Brain microvascular endothelial cell (primary cell): ENCODE measurements at regions not wholly inside any gene's neighbourhood (a gene's known extent, or its start where the extent isn't known, plus 50 kb on each side); places are given as distances from the start of the nearest gene placed in this dataset.
"Not testable (repeated sequence)": the region's sequence is repeated elsewhere in the genome, so short reads cannot be mapped to it uniquely, and the experiment has no call there.

Experiments
- DNase-seq: peaks from one replicate; pipeline ENCODE4 v3.0.0-alpha.2; 2020
- H3K27ac ChIP-seq: fragments of 250-450 bp; sonication (Bioruptor Pico); 2 replicates; pipeline ENCODE4 v1.5.1; 2020; ENCODE audit warnings: mild to moderate bottlenecking, moderate library complexity
- H3K27me3 ChIP-seq: fragments of 250-450 bp; sonication (Bioruptor Pico); replicated peaks from 2 replicates; pipeline ENCODE4 v1.5.1; 2020; ENCODE audit warnings: mild to moderate bottlenecking
- H3K36me3 ChIP-seq: fragments of 250-450 bp; sonication (Bioruptor Pico); replicated peaks from 2 replicates; pipeline ENCODE4 v1.5.1; 2020; ENCODE audit warnings: mild to moderate bottlenecking
- H3K4me3 ChIP-seq: 2 replicates; pipeline ENCODE4 v1.5.1; 2011; ENCODE audit warnings: low read depth, mild to moderate bottlenecking, control low read depth, low read length, moderate library complexity
- in situ Hi-C: cut with HindIII; loops from 2 replicates; pipeline ENCODE4 v1.10.0; 2017; ENCODE audit warnings: low sequenced_read_pairs, low pct_ligation_motif_present
- TF ChIP-seq, protein P1 (sequence below): IDR thresholded peaks from 2 replicates; pipeline ENCODE4 v1.5.1; 2011; ENCODE audit warnings: low read depth, mild to moderate bottlenecking, moderate library complexity, low read length, control low read depth, inconsistent platforms; ENCODE audit errors: missing control alignments

GRCh38 chr20:53865901-53866793, 204.2 kb downstream of the BCAS1 start:
- Histone ChIP-seq H3K27me3 (no peaks in the 10 kb centered on the region), H3K27ac (peak overlapping the region; percentile 46), H3K36me3 (no peaks in the 10 kb centered on the region), H3K4me3 (no peak overlapping the region)
- in situ Hi-C loops: no loop called here
- TF ChIP-seq, protein P1, sequence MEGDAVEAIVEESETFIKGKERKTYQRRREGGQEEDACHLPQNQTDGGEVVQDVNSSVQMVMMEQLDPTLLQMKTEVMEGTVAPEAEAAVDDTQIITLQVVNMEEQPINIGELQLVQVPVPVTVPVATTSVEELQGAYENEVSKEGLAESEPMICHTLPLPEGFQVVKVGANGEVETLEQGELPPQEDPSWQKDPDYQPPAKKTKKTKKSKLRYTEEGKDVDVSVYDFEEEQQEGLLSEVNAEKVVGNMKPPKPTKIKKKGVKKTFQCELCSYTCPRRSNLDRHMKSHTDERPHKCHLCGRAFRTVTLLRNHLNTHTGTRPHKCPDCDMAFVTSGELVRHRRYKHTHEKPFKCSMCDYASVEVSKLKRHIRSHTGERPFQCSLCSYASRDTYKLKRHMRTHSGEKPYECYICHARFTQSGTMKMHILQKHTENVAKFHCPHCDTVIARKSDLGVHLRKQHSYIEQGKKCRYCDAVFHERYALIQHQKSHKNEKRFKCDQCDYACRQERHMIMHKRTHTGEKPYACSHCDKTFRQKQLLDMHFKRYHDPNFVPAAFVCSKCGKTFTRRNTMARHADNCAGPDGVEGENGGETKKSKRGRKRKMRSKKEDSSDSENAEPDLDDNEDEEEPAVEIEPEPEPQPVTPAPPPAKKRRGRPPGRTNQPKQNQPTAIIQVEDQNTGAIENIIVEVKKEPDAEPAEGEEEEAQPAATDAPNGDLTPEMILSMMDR: no peak
- peak; percentile 46 for DNase-seq

- H3K27ac ChIP-seq, in situ Hi-C loops: not testable (repeated sequence)
Measured at GRCh38 chr20:53864765-53865683, 205.4 kb downstream of the BCAS1 start.

GRCh38 chr20:53863923-53864641, 206.3 kb downstream of the BCAS1 start:
- H3K27ac ChIP-seq, H3K27me3 ChIP-seq, in situ Hi-C loops, H3K4me3 ChIP-seq, DNase-seq, H3K36me3 ChIP-seq: not testable (repeated sequence)

More at GRCh38 chr20:53864765-53865683, 205.4 kb downstream of the BCAS1 start:
- not testable (repeated sequence) for H3K36me3 ChIP-seq, DNase-seq, H3K4me3 ChIP-seq, H3K27me3 ChIP-seq

DNA sequence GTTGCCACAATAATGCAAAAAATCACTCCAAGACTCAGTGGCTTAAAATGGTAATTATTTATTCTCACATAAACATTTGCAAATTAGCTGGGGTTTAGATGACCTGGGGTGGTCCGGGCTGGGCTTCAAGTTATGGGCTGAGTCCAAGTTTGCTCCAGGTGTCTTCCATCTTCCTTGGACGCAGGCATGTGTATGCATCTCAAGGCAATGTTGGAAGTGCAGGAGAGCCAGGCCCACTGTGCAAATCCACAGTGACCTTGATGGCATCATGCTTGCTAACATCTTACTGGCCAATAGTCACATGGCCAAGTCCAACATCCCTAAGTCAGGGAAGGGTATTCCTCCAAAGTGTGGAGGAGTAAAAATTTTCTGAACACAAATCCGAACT, 206.9 kb downstream of the BCAS1 start:
- DNase-seq, in situ Hi-C loops, H3K27ac ChIP-seq, H3K36me3 ChIP-seq, H3K27me3 ChIP-seq, H3K4me3 ChIP-seq: not testable (repeated sequence)

DNA sequence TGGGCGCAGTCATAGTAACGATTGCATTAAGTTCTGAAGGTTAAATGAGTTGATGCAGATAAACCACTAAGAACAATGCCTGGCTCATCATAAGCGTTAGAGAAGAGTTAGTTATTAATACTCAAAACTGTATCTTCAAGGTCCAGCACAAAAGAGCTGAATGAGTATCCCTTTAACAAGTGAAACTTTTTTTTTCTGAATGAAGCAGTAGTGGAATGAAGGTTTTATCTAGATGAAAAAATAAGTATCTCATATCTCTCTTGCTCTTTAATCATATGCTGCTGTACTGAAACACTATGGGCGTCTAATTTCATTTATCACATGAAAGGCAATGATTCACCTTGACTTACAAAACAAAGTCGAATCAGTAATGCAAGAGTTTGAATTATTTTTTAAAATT, 207.4 kb downstream of the BCAS1 start:
- H3K4me3 ChIP-seq, H3K27ac ChIP-seq, DNase-seq, H3K36me3 ChIP-seq, H3K27me3 ChIP-seq, in situ Hi-C loops: not testable (repeated sequence)

DNA sequence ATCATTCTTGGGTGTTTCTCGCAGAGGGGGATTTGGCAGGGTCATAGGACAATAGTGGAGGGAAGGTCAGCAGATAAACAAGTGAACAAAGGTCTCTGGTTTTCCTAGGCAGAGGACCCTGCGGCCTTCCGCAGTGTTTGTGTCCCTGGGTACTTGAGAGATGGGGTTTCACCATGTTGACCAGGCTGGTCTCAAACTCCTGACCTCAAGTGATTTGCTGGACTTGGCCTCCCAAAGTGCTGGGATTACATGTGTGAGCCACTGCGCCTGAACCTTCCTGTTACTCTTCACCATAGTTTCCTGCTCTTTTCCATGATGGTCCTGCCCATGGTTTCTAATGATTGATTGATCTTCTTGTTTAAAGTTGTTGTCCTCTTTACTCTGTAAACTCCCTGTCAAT, 207.9 kb downstream of the BCAS1 start:
- H3K36me3 ChIP-seq, DNase-seq, H3K27ac ChIP-seq, H3K27me3 ChIP-seq, in situ Hi-C loops, H3K4me3 ChIP-seq: not testable (repeated sequence)

GRCh38 chr20:53862136-53862397, 208.3 kb downstream of the BCAS1 start:
- DNase-seq, in situ Hi-C loops, H3K27me3 ChIP-seq: not testable (repeated sequence)

DNA sequence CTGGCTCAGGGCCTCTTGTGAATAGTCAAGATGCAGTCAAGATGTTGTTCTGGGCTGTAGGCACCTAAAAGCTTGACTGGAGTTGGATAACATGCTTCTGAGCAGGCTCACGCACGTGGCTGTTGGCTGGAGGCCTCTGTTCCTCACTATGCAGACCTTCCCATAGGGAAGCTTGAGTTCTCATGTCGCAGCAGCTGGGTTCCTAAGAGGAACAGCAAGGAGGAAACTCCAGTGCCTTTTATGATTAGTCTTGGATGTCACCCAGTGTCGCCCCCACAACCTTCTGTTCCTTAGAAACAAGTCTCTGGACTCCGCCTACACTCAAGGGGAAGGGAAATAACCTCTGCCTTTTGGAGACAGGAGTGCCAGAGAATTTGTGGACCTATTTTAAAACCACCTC, 210.7 kb downstream of the BCAS1 start:
- Histone ChIP-seq H3K27ac (no peak overlapping the region), H3K4me3 (no peak overlapping the region), H3K27me3 (no peaks in the 10 kb centered on the region), H3K36me3 (no peaks in the 10 kb centered on the region)
- in situ Hi-C loops: no loop called here
- TF ChIP-seq, protein P1: no peak
- no peak for DNase-seq

More at GRCh38 chr20:53862136-53862397, 208.3 kb downstream of the BCAS1 start:
- not testable (repeated sequence) for H3K4me3 ChIP-seq, H3K27ac ChIP-seq, H3K36me3 ChIP-seq

DNA sequence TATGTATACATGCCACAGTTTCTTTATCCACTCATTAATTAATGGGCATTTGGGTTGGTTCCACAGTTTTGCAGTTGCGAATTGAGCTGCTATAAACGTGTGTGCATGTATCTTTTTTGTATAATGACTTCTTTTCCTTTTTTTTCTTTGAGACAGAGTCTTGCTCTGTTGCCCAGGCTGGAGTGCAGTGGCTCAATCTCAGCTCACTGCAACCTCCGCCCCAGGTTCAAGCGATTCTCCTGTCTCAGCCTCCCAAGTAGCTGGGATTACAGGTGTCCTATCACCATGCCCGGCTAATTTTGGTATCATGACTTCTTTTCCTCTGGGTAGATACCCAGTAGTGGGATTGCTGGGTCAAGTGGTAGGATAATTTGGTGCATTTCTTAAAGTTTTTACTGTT, 211.4 kb downstream of the BCAS1 start:
- H3K27ac ChIP-seq, in situ Hi-C loops, DNase-seq, H3K36me3 ChIP-seq, H3K27me3 ChIP-seq, H3K4me3 ChIP-seq: not testable (repeated sequence)

DNA sequence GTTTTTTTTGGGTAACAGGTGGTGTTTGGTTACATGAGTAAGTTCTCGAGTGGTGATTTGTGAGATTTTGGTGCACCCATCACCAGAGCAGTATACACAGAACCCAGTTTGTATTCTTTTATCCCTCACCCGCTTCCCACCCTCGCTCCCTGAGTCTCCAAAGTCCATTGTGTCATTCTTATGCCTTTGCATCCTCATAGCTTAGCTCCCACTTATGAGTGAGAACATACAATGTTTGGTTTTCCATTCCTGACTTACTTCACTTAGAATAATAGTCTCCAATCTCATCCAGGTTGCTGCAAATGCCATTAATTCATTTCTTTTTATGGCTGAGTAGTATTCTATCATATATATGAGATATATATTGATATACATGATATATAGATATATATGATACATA, 211.9 kb downstream of the BCAS1 start:
- H3K36me3 ChIP-seq, in situ Hi-C loops, DNase-seq, H3K4me3 ChIP-seq, H3K27me3 ChIP-seq, H3K27ac ChIP-seq: not testable (repeated sequence)
